ENCODE measurements at regions not wholly inside any gene's neighbourhood (a gene's known extent, or its start where the extent isn't known, plus 50 kb on each side); places are given as distances from the start of the nearest gene placed in this dataset.

- no peak for TF ChIP-seq REST (IDR thresholded peaks at IDR 0.05; ENCODE audit: low read depth)
- no peak for TF ChIP-seq RAD21 (IDR thresholded peaks at IDR 0.05; ENCODE audit: low read depth)
- TF ChIP-seq YY1 (IDR thresholded peaks at IDR 0.05; ENCODE audit: extremely low read depth, insufficient replicate concordance, low read depth, low read length), result no peak
Measured at GRCh38 chr7:47128700-47129099, 453.2 kb downstream of the TNS3 start (continued).

GRCh38 chr7:47125529-47125928, 456.4 kb downstream of the TNS3 start:
- TF ChIP-seq POLR2AphosphoS5 (IDR thresholded peaks at IDR 0.05; ENCODE audit: low read depth, low read length) (no peak), TCF7L2 (IDR thresholded peaks at IDR 0.05; ENCODE audit: borderline replicate concordance, extremely low read depth, insufficient read depth, insufficient read length) (no peak), EZH2phosphoT487 (IDR thresholded peaks at IDR 0.05; ENCODE audit: borderline replicate concordance) (no peak), SIN3A (IDR thresholded peaks at IDR 0.05; ENCODE audit: low read depth) (no peak), MAX (IDR thresholded peaks at IDR 0.05) (no peak), FOSL1 (IDR thresholded peaks at IDR 0.05; ENCODE audit: low read depth) (no peak), CTCF (IDR thresholded peaks at IDR 0.05 in 2 of 3, conservative IDR thresholded peaks at IDR 0.05 in 1 of 3; ENCODE audit: borderline replicate concordance in 1 of 3, insufficient read depth in 1 of 3, low read depth in 2 of 3, low read length in 2 of 3) (no peak), ATF3 (IDR thresholded peaks at IDR 0.05) (no peak), CBX3 (IDR thresholded peaks at IDR 0.05; ENCODE audit: low read depth) (no peak), ELF1 (IDR thresholded peaks at IDR 0.05; ENCODE audit: borderline replicate concordance, low read depth) (no peak), ZNF274 (IDR thresholded peaks at IDR 0.05; ENCODE audit: low read depth, low read length) (no peak), YY1 (IDR thresholded peaks at IDR 0.05; ENCODE audit: extremely low read depth, insufficient replicate concordance, low read depth, low read length) (no peak), CEBPB (IDR thresholded peaks at IDR 0.05; ENCODE audit: low read depth) (no peak), REST (IDR thresholded peaks at IDR 0.05; ENCODE audit: low read depth) (no peak)
- H3K9me3 ChIP-seq (ENCODE audit: control insufficient read depth in 1 of 2, insufficient read depth in 1 of 2, low read depth in 1 of 2, low read length in 2 of 2), result no peaks in the 10 kb centered on the region
- RAD21 ChIA-PET (ENCODE audit: low non-redundant PET in 1 of 2, low total read pairs in 2 of 2, uncharacterized antibody in 2 of 2, unreplicated experiment in 2 of 2), result no interaction called here
- no peak overlapping the region for H3K27ac ChIP-seq (ENCODE audit: low read depth, low read length)
- no peak overlapping the region for H3K4me2 ChIP-seq (ENCODE audit: low read length)
- H3K79me2 ChIP-seq (ENCODE audit: insufficient read depth, low read length), result no peaks in the 10 kb centered on the region
- POLR2A ChIA-PET, result no interaction called here
- H3K9me2 ChIP-seq (ENCODE audit: insufficient read depth), result no peaks in the 10 kb centered on the region
- intact Hi-C loops (cut with micrococcal nuclease), result no loop called here
- DNase-seq (ENCODE audit: low read depth, low spot score) (no peak), ATAC-seq (no peak)
- H3K36me3 ChIP-seq (ENCODE audit: control insufficient read depth in 1 of 2, insufficient read depth in 2 of 2, low read length in 2 of 2), result no peaks in the 10 kb centered on the region
- H3K27me3 ChIP-seq (ENCODE audit: insufficient read depth, low read length), result no peaks in the 10 kb centered on the region
- H3K9ac ChIP-seq (ENCODE audit: low read length), result no peak overlapping the region
- BruUV-seq (replicated peaks), result no TSS peak
- no peaks in the 10 kb centered on the region for H4K20me1 ChIP-seq (ENCODE audit: insufficient read depth)
- H3K4me1 ChIP-seq (ENCODE audit: control insufficient read depth in 1 of 2, insufficient read depth in 2 of 2, low read length in 2 of 2), result no peaks in the 10 kb centered on the region
- no peak overlapping the region for H3K4me3 ChIP-seq (replicated peaks in 1 of 2; ENCODE audit: low read depth in 1 of 2, low read length in 2 of 2)
- CTCF ChIA-PET, result no interaction called here
- no peak overlapping the region for H2AFZ ChIP-seq (ENCODE audit: low read depth, low read length, poor library complexity, severe bottlenecking)
